Smooth muscle cell (in vitro differentiated cells): ENCODE measurements at regions not wholly inside any gene's neighbourhood (a gene's known extent, or its start where the extent isn't known, plus 50 kb on each side); places are given as distances from the start of the nearest gene placed in this dataset.

ENCODE experiments used
- DNase-seq: peaks from one replicate; lab custom pipeline; 2025; ENCODE audit not compliant: unreplicated experiment; lab: John Stamatoyannopoulos, UW
- H2AFZ ChIP-seq: fragments of 200-600 bp; sonication (generic); 2 replicates; pipeline ENCODE4 v1.6.0; 2016; ENCODE audit warnings: antibody characterized with exemption, low read depth, mild to moderate bottlenecking
- H3F3A ChIP-seq: fragments of 200-600 bp; sonication (generic); 2 replicates; pipeline ENCODE4 v1.6.0; 2017; ENCODE audit warnings: antibody characterized with exemption, low read depth
- H3K27ac ChIP-seq: fragments of 200-600 bp; sonication (generic); 2 replicates; pipeline ENCODE4 v1.5.1; 2016; ENCODE audit warnings: low read depth, mild to moderate bottlenecking
- H3K27me3 ChIP-seq: fragments of 200-600 bp; sonication (generic); 2 replicates; pipeline ENCODE4 v1.6.1; 2016; ENCODE audit warnings: low read depth, mild to moderate bottlenecking
- H3K36me3 ChIP-seq: fragments of 200-600 bp; sonication (generic); 2 replicates; pipeline ENCODE4 v1.5.1; 2016; ENCODE audit warnings: low read depth
- H3K4me1 ChIP-seq: fragments of 200-600 bp; sonication (generic); 2 replicates; pipeline ENCODE4 v1.5.1; 2016; ENCODE audit warnings: low read depth
- H3K4me2 ChIP-seq: fragments of 200-600 bp; sonication (generic); 2 replicates; pipeline ENCODE4 v1.6.0; 2016; ENCODE audit warnings: mild to moderate bottlenecking
- H3K4me3 ChIP-seq: fragments of 200-600 bp; sonication (generic); 2 replicates; pipeline ENCODE4 v1.5.1; 2016; ENCODE audit warnings: mild to moderate bottlenecking
- H3K79me2 ChIP-seq: fragments of 200-600 bp; sonication (generic); 2 replicates; pipeline ENCODE4 v1.6.0; 2016; ENCODE audit warnings: low read depth, mild to moderate bottlenecking
- H3K9ac ChIP-seq: fragments of 200-600 bp; sonication (generic); 2 replicates; pipeline ENCODE4 v1.6.0; 2016; ENCODE audit warnings: low read depth
- H3K9me3 ChIP-seq: fragments of 200-600 bp; sonication (generic); replicated peaks from 2 replicates; pipeline ENCODE4 v1.5.1; 2016; ENCODE audit warnings: low read depth
- H4K20me1 ChIP-seq: fragments of 200-600 bp; sonication (generic); 2 replicates; pipeline ENCODE4 v1.6.0; 2016; ENCODE audit warnings: low read depth
- WGBS: methylation state at CpG from one replicate; pipeline ENCODE4 v1.1.7; 2016; ENCODE audit warnings: low lambda C conversion rate; 5-methylcytosine and 5-hydroxymethylcytosine counted together
- TF ChIP-seq, protein P1 (sequence below): fragments of 200-600 bp; sonication (generic); IDR thresholded peaks from 2 replicates; pipeline ENCODE4 v1.5.1; 2017; ENCODE audit warnings: borderline replicate concordance, mild to moderate bottlenecking, antibody characterized with exemption; ENCODE audit not compliant: insufficient read depth, poor library complexity, severe bottlenecking

DNA sequence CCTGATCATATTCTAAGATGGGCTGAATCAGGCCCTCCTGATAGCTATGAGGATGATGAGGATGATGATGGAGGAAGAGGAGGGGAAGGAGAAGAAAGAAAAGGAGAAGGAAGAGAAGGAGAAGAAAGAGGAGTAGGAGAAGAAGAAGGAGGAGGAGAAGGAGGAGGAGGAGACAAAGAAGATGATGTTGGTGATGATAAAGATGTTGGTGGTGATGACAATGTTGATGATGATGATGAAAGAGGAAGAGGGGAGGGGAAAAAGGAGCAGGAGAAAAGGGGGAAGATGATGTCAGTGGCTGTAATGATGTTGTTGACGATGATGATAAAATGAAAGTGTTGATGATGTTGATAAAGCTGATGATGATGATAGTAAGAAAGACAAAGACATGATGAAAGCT lies 119.5 kb downstream of the CDC5L start:
- Histone ChIP-seq H3K27me3 (peaks cover 7% of the 10 kb centered on the region), H3K79me2 (no peaks in the 10 kb centered on the region), H3K9ac (no peak overlapping the region), H3K9me3 (no peaks in the 10 kb centered on the region), H3K4me2 (no peak overlapping the region), H3K4me1 (no peaks in the 10 kb centered on the region), H3K27ac (no peak overlapping the region), H3K4me3 (no peak overlapping the region), H3K36me3 (no peaks in the 10 kb centered on the region), H2AFZ (no peak overlapping the region), H3F3A (no peaks in the 10 kb centered on the region), H4K20me1 (no peaks in the 10 kb centered on the region)
- TF ChIP-seq, protein P1, sequence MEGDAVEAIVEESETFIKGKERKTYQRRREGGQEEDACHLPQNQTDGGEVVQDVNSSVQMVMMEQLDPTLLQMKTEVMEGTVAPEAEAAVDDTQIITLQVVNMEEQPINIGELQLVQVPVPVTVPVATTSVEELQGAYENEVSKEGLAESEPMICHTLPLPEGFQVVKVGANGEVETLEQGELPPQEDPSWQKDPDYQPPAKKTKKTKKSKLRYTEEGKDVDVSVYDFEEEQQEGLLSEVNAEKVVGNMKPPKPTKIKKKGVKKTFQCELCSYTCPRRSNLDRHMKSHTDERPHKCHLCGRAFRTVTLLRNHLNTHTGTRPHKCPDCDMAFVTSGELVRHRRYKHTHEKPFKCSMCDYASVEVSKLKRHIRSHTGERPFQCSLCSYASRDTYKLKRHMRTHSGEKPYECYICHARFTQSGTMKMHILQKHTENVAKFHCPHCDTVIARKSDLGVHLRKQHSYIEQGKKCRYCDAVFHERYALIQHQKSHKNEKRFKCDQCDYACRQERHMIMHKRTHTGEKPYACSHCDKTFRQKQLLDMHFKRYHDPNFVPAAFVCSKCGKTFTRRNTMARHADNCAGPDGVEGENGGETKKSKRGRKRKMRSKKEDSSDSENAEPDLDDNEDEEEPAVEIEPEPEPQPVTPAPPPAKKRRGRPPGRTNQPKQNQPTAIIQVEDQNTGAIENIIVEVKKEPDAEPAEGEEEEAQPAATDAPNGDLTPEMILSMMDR: no peak
- no peak for DNase-seq
- WGBS: 89% methylated on average over 1 of the region's 1 CpG

DNA sequence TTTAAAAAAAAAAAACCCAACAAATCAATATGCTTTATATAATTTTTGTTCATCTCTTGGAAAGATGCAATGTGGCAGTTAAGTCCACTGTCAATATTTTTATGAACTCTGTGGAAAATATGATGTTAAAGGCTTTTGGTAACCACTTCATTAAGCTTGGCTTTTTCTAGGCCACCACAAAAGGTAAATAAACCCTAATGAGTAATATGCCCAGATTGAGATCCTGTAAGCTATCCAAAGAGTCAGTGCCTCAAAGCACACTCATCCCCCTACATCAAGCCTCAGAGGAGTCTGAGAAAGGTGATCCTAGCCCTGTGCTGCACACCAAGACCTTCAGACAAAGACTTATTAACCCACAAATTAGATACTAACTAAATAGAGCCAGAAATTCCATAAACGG lies 121.1 kb downstream of the CDC5L start:
- DNase-seq: no peak
- 49% methylated on average over 1 of the region's 1 CpG for WGBS
- H3F3A ChIP-seq: no peaks in the 10 kb centered on the region
- H3K27ac ChIP-seq: no peak overlapping the region
- H3K36me3 ChIP-seq: no peaks in the 10 kb centered on the region
- no peak overlapping the region for H2AFZ ChIP-seq
- H3K79me2 ChIP-seq: no peaks in the 10 kb centered on the region
- H3K27me3 ChIP-seq: peaks cover 7% of the 10 kb centered on the region
- H3K4me3 ChIP-seq: no peak overlapping the region
- H3K4me1 ChIP-seq: no peaks in the 10 kb centered on the region
- H3K9me3 ChIP-seq: no peaks in the 10 kb centered on the region
- peak overlapping the region; percentile 39 for H3K4me2 ChIP-seq
- H4K20me1 ChIP-seq: no peaks in the 10 kb centered on the region
- TF ChIP-seq, protein P1: no peak
- H3K9ac ChIP-seq: no peak overlapping the region

DNA sequence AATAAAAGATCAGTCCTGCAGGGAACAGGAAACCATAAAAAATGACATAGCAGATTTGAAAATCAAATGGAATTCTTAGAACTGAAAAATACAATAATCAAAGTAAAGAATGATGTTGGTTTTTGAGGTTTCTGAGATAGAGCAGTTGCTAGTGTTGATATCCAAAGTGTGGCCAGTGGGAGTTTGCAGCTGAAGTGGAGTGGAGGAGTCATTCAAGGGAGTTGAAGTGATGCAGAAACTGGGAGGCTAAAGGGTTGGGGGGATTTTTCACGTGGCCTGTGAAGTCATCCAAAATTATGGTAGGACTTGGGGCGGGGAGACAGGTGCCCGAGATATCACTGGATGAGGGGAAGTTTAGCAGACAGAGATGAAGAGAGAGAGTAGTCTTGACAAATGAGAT lies 123.6 kb downstream of the CDC5L start:
- WGBS: 78% methylated on average over 3 of the region's 3 CpGs
- H3K4me3 ChIP-seq: no peak overlapping the region
- no peaks in the 10 kb centered on the region for H4K20me1 ChIP-seq
- no peak overlapping the region for H3K9ac ChIP-seq
- H3K79me2 ChIP-seq: no peaks in the 10 kb centered on the region
- no peak for DNase-seq
- H3K9me3 ChIP-seq: no peaks in the 10 kb centered on the region
- no peaks in the 10 kb centered on the region for H3K4me1 ChIP-seq
- no peak overlapping the region for H2AFZ ChIP-seq
- TF ChIP-seq, protein P1: no peak
- no peaks in the 10 kb centered on the region for H3K27me3 ChIP-seq
- no peak overlapping the region for H3K4me2 ChIP-seq
- H3F3A ChIP-seq: no peaks in the 10 kb centered on the region
- no peaks in the 10 kb centered on the region for H3K36me3 ChIP-seq
- no peak overlapping the region for H3K27ac ChIP-seq

DNA sequence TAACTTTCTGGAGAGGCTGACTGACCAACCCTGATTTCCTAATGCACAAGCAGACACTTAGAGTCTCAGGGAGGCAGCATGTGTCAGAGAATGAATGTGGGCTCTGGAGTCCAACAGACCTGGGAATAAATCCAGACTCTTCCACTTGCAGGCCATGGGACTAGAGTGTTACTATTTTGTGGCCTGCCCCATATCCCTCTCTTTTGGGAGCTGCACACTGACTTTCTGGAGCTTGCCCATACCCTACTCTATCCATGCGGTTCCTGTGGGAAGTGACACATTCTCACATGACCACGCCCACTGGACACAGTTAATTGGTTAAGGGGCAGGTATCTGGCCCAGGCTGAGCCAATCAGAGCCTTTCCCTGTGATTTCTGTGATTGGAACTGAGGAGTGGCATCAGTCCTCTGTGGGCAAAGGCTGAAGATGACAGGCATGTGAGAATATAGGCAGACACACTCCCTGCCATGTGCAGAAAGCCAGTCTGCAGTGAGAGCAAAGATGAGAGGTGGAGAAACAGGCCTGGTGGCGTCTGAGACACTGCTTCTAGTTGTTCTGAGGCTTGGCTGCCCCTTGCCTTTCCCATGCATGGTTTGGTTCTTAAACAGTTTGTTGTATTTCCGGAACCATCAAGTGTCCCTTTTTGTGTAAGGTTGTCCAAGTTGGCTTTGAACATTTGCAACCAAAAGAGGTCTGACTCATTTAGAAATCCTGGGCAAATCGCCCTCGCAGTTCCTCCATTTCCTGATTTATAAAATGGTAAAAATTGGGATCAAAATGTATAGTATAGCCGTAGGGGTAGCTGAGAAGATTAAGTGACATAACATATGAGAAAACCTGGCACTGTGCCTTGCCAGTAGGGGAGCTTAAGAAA lies 125.6 kb downstream of the CDC5L start:
- no peak overlapping the region for H2AFZ ChIP-seq

More for the DNA sequence above, 125.6 kb downstream of the CDC5L start:
- TF ChIP-seq, protein P1: no peak
- Histone ChIP-seq H3K4me1 (no peaks in the 10 kb centered on the region), H3F3A (no peaks in the 10 kb centered on the region), H3K9me3 (no peaks in the 10 kb centered on the region), H3K9ac (no peak overlapping the region), H3K27ac (no peak overlapping the region), H3K79me2 (no peaks in the 10 kb centered on the region), H3K4me3 (no peak overlapping the region), H3K27me3 (no peaks in the 10 kb centered on the region), H4K20me1 (no peaks in the 10 kb centered on the region), H3K36me3 (no peaks in the 10 kb centered on the region), H3K4me2 (no peak overlapping the region)
- no peak for DNase-seq
- 93% methylated on average over 7 of the region's 7 CpGs for WGBS
